Uterus (tissue), 3 donors: ENCODE measurements at regions not wholly inside any gene's neighbourhood (a gene's known extent, or its start where the extent isn't known, plus 50 kb on each side); places are given as distances from the start of the nearest gene placed in this dataset.

Source experiments
- DNase-seq, 2 donors: peaks; one replicate each; pipeline ENCODE4 v3.0.0-alpha.2; 2019 to 2020
- H3K27ac ChIP-seq, 2 donors: fragments of 200-600 bp; sonication (generic); 1 replicate in 1 of 2; 2 replicates in 1 of 2; pipeline ENCODE4 v1.5.1; 2016 to 2018
- H3K27me3 ChIP-seq, 2 donors: fragments of 200-600 bp; sonication (generic); one replicate each; pipeline ENCODE4 v1.5.1; 2018 to 2019; ENCODE audit warnings: control low read depth in 1 of 2
- H3K36me3 ChIP-seq, 2 donors: fragments of 200-600 bp; sonication (generic); one replicate each; pipeline ENCODE4 v1.5.1; 2019; ENCODE audit warnings: control low read depth in 1 of 2
- H3K4me1 ChIP-seq, 2 donors: fragments of 200-600 bp; sonication (generic); one replicate each; pipeline ENCODE4 v1.5.1; 2018 to 2019; ENCODE audit warnings: control low read depth in 1 of 2
- H3K4me3 ChIP-seq, 2 donors: fragments of 200-600 bp; sonication (generic); 1 replicate in 1 of 2; 2 replicates in 1 of 2; pipeline ENCODE4 v1.5.1; 2018 to 2019; ENCODE audit warnings: mild to moderate bottlenecking in 1 of 2
- H3K9me3 ChIP-seq, 2 donors: fragments of 200-600 bp; sonication (generic); one replicate each; pipeline ENCODE4 v1.5.1; 2019; ENCODE audit warnings: control low read depth in 1 of 2
- POLR2A ChIP-seq, 2 donors: fragments of 450-650 bp; IDR thresholded peaks; one replicate each; pipeline ENCODE4 v1.6.1; 2016; ENCODE audit warnings: antibody characterized with exemption in 2 of 2, mild to moderate bottlenecking in 1 of 2, moderate library complexity in 1 of 2
- intact Hi-C: fragments of 100-400 bp; cut with DNase I; formaldehyde crosslinking; loops from one replicate; pipeline ENCODE4 v1.15.1; 2023; ENCODE audit warnings: low total_unique reads
- TF ChIP-seq, protein P1 (sequence below), 4 experiments: fragments of 200-600 bp in 2 of 4; fragments of 450-650 bp in 2 of 4; sonication (generic) in 2 of 4; IDR thresholded peaks; one replicate each; pipeline ENCODE4 v1.5.1; 2016 to 2019; ENCODE audit warnings: antibody characterized with exemption in 4 of 4, mild to moderate bottlenecking in 2 of 4, moderate library complexity in 1 of 4
- donor health status: DM: yes; HTN: yes; CAD: no.

DNA sequence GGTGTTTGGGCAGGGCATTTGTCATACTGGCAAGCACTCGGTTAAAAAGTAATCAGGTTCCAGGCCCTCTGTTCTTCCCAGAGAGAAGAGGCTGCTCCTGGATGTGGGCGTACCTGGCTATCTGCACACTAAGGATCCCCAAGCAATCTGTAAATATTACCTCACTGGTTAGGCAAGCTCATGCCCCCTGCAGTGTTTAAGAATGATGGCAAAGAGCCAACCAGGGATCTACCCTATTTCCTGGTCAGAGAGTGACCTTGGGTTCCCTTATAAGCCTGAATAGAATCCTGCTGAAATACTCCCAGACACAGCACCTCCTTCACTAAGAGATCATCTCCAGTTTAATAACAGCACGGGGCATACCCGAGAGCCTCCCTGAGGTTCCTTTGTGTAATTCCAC is 181.2 kb downstream of the PIK3R1 start:
- DNase-seq: no peak
- no peak for TF ChIP-seq POLR2A (IDR thresholded peaks at IDR 0.05)
- TF ChIP-seq, protein P1, sequence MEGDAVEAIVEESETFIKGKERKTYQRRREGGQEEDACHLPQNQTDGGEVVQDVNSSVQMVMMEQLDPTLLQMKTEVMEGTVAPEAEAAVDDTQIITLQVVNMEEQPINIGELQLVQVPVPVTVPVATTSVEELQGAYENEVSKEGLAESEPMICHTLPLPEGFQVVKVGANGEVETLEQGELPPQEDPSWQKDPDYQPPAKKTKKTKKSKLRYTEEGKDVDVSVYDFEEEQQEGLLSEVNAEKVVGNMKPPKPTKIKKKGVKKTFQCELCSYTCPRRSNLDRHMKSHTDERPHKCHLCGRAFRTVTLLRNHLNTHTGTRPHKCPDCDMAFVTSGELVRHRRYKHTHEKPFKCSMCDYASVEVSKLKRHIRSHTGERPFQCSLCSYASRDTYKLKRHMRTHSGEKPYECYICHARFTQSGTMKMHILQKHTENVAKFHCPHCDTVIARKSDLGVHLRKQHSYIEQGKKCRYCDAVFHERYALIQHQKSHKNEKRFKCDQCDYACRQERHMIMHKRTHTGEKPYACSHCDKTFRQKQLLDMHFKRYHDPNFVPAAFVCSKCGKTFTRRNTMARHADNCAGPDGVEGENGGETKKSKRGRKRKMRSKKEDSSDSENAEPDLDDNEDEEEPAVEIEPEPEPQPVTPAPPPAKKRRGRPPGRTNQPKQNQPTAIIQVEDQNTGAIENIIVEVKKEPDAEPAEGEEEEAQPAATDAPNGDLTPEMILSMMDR (IDR thresholded peaks at IDR 0.05): no peak
- Histone ChIP-seq H3K27ac (no peak overlapping the region), H3K27me3 (no peaks in the 10 kb centered on the region), H3K36me3 (no peaks in the 10 kb centered on the region), H3K4me1 (no peaks in the 10 kb centered on the region), H3K9me3 (no peaks in the 10 kb centered on the region), H3K4me3 (no peak overlapping the region)
- intact Hi-C loops: no loop called here

DNA sequence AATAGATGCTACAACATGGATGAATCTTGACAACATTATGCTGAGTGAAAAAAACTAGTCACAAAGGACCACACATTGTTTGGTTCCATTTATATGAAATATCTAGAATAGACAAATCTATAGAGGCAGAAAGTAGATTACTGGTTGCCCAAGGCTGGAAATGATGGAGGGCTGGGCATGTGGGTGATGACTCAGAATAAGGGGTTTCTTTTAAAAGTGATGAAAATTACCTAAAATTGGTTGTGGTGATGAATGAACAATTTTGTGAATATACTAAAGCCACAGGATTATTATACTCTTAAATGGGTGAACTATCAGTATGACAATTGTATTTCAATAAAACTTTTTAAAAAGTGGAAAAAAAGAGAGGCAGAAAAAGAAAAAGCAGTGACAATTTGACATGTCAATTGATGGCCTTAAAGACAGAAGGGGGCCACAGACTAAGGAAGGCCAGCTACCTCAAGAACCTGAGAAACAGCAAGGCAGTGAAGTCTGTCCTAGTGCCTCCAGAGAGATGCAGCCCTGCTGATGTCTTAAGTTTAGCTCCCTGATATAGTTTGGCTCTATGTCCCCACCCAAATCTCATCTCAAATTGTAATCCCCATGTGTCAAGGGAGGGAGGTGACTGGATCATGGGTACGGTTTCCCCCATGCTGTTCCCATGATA is 182.7 kb downstream of the PIK3R1 start:
- Histone ChIP-seq H3K27me3 (no peaks in the 10 kb centered on the region), H3K9me3 (no peaks in the 10 kb centered on the region), H3K4me1 (no peaks in the 10 kb centered on the region), H3K4me3 (no peak overlapping the region), H3K27ac (no peak overlapping the region), H3K36me3 (no peaks in the 10 kb centered on the region)
- intact Hi-C loops: no loop called here
- DNase-seq: no peak
- TF ChIP-seq, protein P1 (IDR thresholded peaks at IDR 0.05): no peak
- TF ChIP-seq POLR2A (IDR thresholded peaks at IDR 0.05): no peak

DNA sequence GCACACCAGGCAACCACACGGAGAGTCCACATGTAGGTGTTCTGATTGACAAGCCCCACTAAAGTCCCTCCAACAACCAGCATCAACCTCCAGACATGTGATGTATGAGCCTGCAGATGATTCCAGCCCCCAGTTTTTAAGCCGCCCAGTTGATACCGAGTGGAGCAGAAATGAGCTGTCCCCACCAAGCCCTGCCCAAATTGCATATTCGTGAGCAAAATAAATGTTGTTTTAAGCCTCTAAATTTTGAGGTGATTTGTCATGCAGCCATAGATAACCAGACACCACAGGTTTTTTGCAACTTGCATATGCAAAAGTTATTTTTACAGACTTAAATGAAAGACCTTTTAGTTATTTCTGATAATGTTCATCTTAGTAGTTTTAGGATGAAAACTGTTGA is 187.7 kb downstream of the PIK3R1 start:
- Histone ChIP-seq H3K9me3 (no peaks in the 10 kb centered on the region), H3K36me3 (no peaks in the 10 kb centered on the region), H3K4me1 (no peaks in the 10 kb centered on the region), H3K27ac (no peak overlapping the region), H3K27me3 (no peaks in the 10 kb centered on the region), H3K4me3 (no peak overlapping the region)
- TF ChIP-seq, protein P1 (IDR thresholded peaks at IDR 0.05): no peak
- TF ChIP-seq POLR2A (IDR thresholded peaks at IDR 0.05): no peak
- DNase-seq: no peak
- intact Hi-C loops: no loop called here

DNA sequence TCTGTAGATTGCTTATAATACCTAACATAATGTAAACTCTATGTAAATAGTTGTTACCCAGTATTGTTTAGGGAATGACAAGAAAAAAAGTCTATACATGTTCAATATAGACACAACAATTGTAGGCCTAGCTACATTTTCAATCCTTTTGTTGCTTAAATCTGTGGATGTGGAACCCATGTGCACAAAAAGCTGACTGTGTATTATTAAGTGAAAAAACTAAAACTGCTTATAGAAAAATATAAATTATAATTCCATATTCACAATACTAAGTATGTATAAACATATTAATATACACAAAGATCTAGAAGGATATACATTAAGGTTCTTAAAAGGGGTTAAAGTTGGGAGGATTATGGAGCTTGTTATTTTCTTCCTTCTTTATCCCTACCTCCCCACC is 188.7 kb downstream of the PIK3R1 start:
- DNase-seq: no peak
- no peak overlapping the region for H3K4me3 ChIP-seq
- intact Hi-C loops: no loop called here
- H3K36me3 ChIP-seq: no peaks in the 10 kb centered on the region
- no peaks in the 10 kb centered on the region for H3K27me3 ChIP-seq
- no peaks in the 10 kb centered on the region for H3K4me1 ChIP-seq
- TF ChIP-seq POLR2A (IDR thresholded peaks at IDR 0.05): no peak
- TF ChIP-seq, protein P1 (IDR thresholded peaks at IDR 0.05): no peak
- H3K9me3 ChIP-seq: no peaks in the 10 kb centered on the region
- no peak overlapping the region for H3K27ac ChIP-seq

DNA sequence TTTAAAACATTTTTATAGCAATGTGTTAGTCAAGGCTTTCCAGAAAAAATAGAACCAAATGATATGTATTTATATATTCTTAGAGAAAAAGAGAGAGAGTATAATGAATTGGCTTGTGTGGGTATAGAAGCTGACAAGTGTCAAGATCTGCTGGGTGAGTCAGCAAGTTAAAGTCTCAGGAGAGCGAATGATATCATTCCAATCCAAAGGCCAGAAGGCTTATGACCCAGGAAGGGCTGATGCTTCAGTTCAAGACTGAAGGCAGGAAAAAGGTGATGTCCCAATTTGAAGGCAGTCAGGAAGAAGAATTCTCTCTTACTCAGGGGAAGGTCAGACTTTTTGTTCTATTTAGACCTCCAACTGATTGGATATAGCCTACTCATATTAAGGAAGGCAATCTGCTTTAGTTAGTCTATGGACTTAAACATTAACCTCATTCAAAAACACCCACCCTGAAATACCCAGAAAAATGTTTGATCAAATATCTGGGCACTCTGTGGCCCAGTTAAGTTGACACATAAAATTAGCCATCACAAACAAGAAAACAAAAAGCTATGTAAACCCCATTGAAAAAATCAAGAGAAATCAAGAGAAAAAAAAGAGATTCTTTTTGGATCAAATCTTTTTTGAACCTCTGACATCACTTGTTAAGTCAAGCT is 189.6 kb downstream of the PIK3R1 start:
- intact Hi-C loops: no loop called here
- Histone ChIP-seq H3K27me3 (no peaks in the 10 kb centered on the region), H3K36me3 (no peaks in the 10 kb centered on the region), H3K27ac (no peak overlapping the region), H3K4me1 (no peaks in the 10 kb centered on the region), H3K9me3 (no peaks in the 10 kb centered on the region), H3K4me3 (no peak overlapping the region)
- TF ChIP-seq, protein P1 (IDR thresholded peaks at IDR 0.05): no peak
- TF ChIP-seq POLR2A (IDR thresholded peaks at IDR 0.05): no peak
- DNase-seq: no peak
